Left ventricle myocardium superior (tissue), 1 donor: ENCODE measurements at regions not wholly inside any gene's neighbourhood (a gene's known extent, or its start where the extent isn't known, plus 50 kb on each side); places are given as distances from the start of the nearest gene placed in this dataset.

Source experiments
- ATAC-seq: fragments of 200-7000 bp; cut with Tn5 transposase; one replicate; pipeline ENCODE4 v1.9.1; 2020; ENCODE audit warnings: mild to moderate bottlenecking, moderate library complexity
- DNase-seq: peaks from one replicate; pipeline ENCODE4 v3.0.0-alpha.2; 2020
- intact Hi-C: fragments of 100-400 bp; cut with micrococcal nuclease; formaldehyde crosslinking; loops from one replicate; pipeline ENCODE4 v1.11.0; 2022
- donor health status: DM: no; HTN: yes; CAD: no; lungs with severe emphysema.

DNA sequence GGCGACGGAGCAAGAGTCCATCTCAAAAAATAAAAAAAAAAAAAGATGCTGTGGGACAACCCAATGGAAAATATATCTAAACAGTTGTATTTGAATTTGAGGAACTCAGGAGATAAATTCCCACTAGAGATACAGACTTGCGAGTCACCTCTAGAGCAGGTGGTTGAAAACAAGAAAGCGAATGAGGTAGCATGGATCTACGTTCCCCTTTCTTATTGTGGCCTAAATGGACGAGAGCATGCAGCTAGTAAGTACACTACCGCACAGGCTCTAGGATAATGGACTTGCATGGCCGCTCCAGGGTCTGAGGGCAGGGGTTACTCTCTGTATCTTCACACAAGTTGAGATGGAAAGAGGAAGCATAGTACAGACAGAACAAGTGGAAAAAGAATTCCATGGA lies 63.5 kb upstream of the TGFBR2 start:
- no peak for ATAC-seq
- intact Hi-C loops, result no loop called here
- DNase-seq, result no peak

DNA sequence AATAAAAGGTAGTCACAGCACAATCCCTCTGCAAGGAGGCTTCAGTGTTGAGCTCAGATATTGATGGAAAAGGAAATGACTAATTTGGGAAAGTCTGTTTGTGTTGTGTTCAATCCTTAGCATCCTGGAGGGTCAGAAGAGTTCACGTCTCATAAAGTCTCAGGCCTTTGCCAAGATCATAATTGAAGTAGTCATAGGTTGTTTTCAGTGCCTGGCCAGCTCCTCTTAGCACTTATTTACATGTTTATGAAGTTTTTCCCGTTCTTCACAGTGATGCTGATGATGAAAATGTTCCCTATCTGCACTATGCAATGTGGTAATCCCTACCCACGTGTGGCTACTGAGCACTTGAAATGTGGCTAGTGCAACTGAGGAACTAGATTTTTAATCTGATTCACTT lies 61.6 kb upstream of the TGFBR2 start:
- no peak for DNase-seq
- peak; percentile 71 for ATAC-seq
- intact Hi-C loops, result no loop called here

GRCh38 chr3:30546934-30547333 lies 59.5 kb upstream of the TGFBR2 start:
- DNase-seq, result no peak
- ATAC-seq, result no peak
- intact Hi-C loops, result no loop called here

- no peak for DNase-seq
- intact Hi-C loops, result no loop called here
- no peak for ATAC-seq
These were observed 58.7 kb upstream of the TGFBR2 start for GRCh38 chr3:30547716-30548115.

- DNase-seq (no peak), ATAC-seq (peak; percentile 38)
- intact Hi-C loops, result no loop called here
These were observed 57.8 kb upstream of the TGFBR2 start for GRCh38 chr3:30548600-30548999.

GRCh38 chr3:30549600-30549999 lies 56.8 kb upstream of the TGFBR2 start:
- intact Hi-C loops, result no loop called here
- DNase-seq (no peak), ATAC-seq (no peak)

DNA sequence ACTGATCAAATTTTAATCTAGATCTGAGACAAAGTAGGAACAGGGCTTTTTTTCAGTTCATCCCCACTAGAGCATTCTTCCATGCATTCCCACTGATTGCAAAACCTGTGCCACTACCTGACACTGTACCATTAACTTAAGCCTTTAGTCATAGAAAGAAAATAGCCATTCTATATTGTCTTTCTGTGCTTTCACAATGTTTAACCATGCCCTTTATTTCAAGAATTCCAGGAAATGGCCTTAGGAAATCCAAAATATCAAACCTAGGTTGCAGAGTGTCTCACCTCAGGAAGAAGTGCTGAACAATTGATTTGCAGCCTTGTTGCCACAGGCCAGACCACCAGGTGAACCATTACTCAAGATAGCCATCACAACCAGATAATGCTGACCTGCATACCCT lies 56.2 kb upstream of the TGFBR2 start:
- DNase-seq (no peak), ATAC-seq (no peak)
- intact Hi-C loops, result no loop called here

GRCh38 chr3:30551266-30551665 lies 55.1 kb upstream of the TGFBR2 start:
- DNase-seq (no peak), ATAC-seq (no peak)
- intact Hi-C loops, result no loop called here

DNA sequence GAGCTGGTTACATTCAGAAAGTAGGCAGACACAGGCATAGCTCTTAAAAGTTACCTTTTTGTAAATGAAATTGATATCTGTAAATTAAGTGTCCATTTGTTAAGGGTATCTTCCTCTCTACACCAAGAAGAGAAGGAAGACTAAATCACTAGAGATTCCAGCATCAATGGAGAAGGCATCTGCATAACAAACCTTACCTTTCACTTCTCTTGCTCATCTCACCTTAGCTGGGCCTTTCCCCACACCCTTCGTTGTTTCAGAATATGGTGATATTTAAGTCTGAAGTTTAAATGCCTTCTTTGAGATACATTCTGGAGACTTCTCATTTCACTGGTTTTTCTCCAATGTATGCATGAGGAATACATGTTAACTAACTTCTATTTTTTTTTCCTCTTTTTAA lies 54.5 kb upstream of the TGFBR2 start:
- DNase-seq (no peak), ATAC-seq (no peak)
- intact Hi-C loops, result no loop called here

DNA sequence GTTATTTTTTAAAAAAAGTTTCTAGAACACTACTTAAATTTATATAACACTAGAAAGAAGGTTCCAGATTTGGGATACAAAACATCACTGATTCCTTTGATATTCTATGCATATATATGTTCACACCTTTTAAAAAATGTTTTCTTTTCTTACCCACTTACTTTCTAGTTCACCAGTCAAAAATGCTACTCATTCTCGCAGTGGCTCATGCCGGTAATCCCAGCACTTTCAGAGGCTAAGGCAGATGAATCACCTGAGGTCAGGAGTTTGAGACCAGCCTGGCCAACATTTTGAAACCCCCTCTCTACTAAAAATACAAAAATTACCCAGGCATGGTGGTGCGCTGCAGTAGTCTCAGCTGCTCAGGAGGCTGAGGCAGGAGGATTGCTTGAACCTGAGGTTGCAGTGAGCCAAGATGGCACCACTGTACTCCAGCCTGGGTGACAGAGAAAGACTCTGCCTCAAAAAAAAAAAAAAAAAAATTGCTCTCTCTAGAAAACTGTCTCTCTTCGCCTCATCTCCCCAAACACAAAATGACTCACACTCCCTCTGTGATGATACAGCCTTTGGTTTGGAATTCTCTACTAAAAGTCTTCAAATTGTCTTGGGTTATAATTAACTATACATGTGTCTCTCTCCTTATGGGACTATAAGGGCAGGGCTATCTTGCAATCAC lies 52.6 kb upstream of the TGFBR2 start:
- DNase-seq (no peak), ATAC-seq (no peak)
- intact Hi-C loops, result no loop called here

DNA sequence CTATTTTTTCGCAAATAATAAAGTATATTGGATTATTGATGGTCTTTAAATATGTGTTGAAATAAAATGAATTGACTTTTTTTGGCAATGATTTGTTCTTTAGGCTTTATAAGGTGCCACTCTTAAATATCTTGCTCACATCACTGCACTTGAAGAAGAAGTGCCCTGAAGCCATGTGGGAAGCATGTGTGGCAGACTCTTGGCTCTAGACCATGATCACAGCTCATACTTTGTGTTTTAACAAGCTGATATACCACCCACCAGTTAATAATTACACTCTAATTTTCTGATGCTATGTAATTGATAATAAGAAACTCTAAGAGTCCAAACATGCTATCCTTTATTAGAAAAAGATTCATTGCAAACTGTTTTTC lies 52.1 kb upstream of the TGFBR2 start:
- ATAC-seq (no peak), DNase-seq (no peak)
- intact Hi-C loops, result no loop called here

DNA sequence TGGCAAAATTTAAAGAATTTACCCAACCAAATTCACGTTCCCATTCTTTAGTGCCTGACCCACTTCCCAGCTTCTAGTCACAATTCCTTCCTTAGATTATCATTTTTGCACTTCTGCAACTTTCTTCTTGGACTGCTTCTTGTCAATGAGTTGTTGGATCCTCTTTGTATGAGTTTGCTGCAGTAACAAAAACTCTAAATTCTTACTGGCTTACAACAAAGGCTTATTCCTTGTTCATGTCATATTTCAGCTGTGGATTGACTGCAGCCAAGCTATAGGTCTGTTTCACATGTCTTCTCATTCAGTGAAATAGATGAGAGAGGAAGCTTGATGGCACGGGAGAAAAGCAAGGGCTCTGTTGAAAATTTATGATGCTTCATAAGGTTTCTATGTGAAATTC lies 50.4 kb upstream of the TGFBR2 start:
- no peak for ATAC-seq
- intact Hi-C loops, result no loop called here
- DNase-seq, result no peak
